Ectodermal cell (in vitro differentiated cells): ENCODE measurements at regions not wholly inside any gene's neighbourhood (a gene's known extent, or its start where the extent isn't known, plus 50 kb on each side); places are given as distances from the start of the nearest gene placed in this dataset.

Experiments used
- H3K27ac ChIP-seq: 2 replicates; pipeline ENCODE4 v1.7.0; 2013; ENCODE audit warnings: mild to moderate bottlenecking, low read depth, low read length; ENCODE audit not compliant: insufficient read depth, poor library complexity, severe bottlenecking
- H3K27me3 ChIP-seq: 2 replicates; pipeline ENCODE4 v1.7.0; 2013; ENCODE audit warnings: mild to moderate bottlenecking, low read length; ENCODE audit not compliant: insufficient read depth, control insufficient read depth, poor library complexity, severe bottlenecking
- H3K36me3 ChIP-seq: one replicate; pipeline ENCODE4 v1.7.0; 2013; ENCODE audit warnings: low read length; ENCODE audit not compliant: control insufficient read depth, insufficient read depth
- H3K4me1 ChIP-seq: one replicate; pipeline ENCODE4 v1.7.0; 2013; ENCODE audit warnings: low read length; ENCODE audit not compliant: control insufficient read depth, insufficient read depth
- H3K4me3 ChIP-seq: 2 replicates; pipeline ENCODE4 v1.7.0; 2013; ENCODE audit warnings: low read depth, low read length, control low read depth; ENCODE audit not compliant: insufficient read depth
- H3K9me3 ChIP-seq: 2 replicates; pipeline ENCODE4 v1.7.0; 2013; ENCODE audit warnings: mild to moderate bottlenecking, low read length, moderate library complexity; ENCODE audit not compliant: control insufficient read depth
- WGBS, 2 experiments: methylation state at CpG; one replicate each; pipeline ENCODE4 v1.1.7; 2013; ENCODE audit warnings: missing lambda C conversion rate in 2 of 2; 5-methylcytosine and 5-hydroxymethylcytosine counted together

GRCh38 chr11:70829134-70829885 is 423.1 kb downstream of the SHANK2 start:
- Histone ChIP-seq H3K27me3 (no peaks in the 10 kb centered on the region), H3K9me3 (no peaks in the 10 kb centered on the region), H3K4me1 (peaks cover 27% of the 10 kb centered on the region), H3K36me3 (no peaks in the 10 kb centered on the region), H3K27ac (no peak overlapping the region), H3K4me3 (no peak overlapping the region)
- WGBS, 2 experiments, result 91 to 94% methylated on average over 18 of the region's 18 CpGs

DNA sequence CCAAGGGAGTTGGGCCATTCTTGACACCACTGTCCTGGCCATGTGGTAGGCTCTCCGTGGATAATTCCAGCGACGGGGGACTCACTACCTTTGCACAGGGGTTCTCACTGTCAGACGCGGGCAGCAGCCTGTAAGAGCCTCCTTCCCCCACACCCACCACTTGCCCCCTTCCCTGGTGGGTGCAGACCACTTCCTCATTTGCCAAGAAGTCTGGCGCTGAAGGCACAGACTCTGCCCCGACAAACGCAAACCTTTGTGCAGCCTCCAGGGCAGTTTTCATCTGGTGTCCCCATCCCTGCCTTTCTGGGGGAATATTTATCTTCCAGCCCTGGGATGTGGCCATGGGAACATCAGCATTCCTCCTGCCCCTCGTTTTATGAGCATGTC is 422.5 kb downstream of the SHANK2 start:
- H3K4me1 ChIP-seq, result peaks cover 24% of the 10 kb centered on the region
- H3K27me3 ChIP-seq, result no peaks in the 10 kb centered on the region
- H3K36me3 ChIP-seq, result no peaks in the 10 kb centered on the region
- no peaks in the 10 kb centered on the region for H3K9me3 ChIP-seq
- H3K27ac ChIP-seq, result no peak overlapping the region
- H3K4me3 ChIP-seq, result no peak overlapping the region
- WGBS, 2 experiments, result 93 to 95% methylated on average over 9 of the region's 9 CpGs

DNA sequence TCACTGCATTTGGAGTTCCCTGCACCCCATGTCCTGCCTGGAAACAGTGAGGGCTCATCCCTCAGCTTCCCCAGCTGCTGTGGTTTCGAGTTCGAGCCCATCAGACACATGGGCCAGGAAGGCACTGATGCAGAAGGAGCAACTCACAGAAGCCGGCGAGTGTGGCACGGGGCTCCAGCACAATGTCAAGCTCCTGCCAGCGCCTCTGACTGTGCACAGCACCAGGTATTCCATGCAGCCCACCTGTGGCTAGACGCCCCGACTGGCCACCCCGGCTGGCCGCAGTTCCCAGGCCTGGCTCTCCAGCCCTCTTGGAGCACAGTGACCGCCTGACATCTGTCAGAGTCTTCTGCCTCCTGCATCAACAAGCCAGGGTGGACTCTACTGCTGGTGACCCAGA is 419.4 kb downstream of the SHANK2 start:
- no peaks in the 10 kb centered on the region for H3K27me3 ChIP-seq
- H3K4me1 ChIP-seq, result peaks cover 5% of the 10 kb centered on the region
- no peaks in the 10 kb centered on the region for H3K9me3 ChIP-seq
- 94 to 95% methylated on average over 11 of the region's 11 CpGs for WGBS, 2 experiments
- H3K36me3 ChIP-seq, result no peaks in the 10 kb centered on the region
- no peak overlapping the region for H3K27ac ChIP-seq
- no peak overlapping the region for H3K4me3 ChIP-seq

GRCh38 chr11:70833554-70833953 is 418.8 kb downstream of the SHANK2 start:
- no peaks in the 10 kb centered on the region for H3K36me3 ChIP-seq
- H3K4me3 ChIP-seq, result no peak overlapping the region
- peaks cover 5% of the 10 kb centered on the region for H3K4me1 ChIP-seq
- WGBS, 2 experiments, result 69 to 72% methylated on average over 5 of the region's 5 CpGs
- no peaks in the 10 kb centered on the region for H3K27me3 ChIP-seq
- no peak overlapping the region for H3K27ac ChIP-seq
- H3K9me3 ChIP-seq, result no peaks in the 10 kb centered on the region

GRCh38 chr11:70834277-70834940 is 418.0 kb downstream of the SHANK2 start:
- 70 to 73% methylated on average over 13 to 14 of the region's 14 CpGs for WGBS, 2 experiments
- no peaks in the 10 kb centered on the region for H3K36me3 ChIP-seq
- H3K27ac ChIP-seq, result no peak overlapping the region
- H3K27me3 ChIP-seq, result no peaks in the 10 kb centered on the region
- H3K9me3 ChIP-seq, result no peaks in the 10 kb centered on the region
- peaks cover 5% of the 10 kb centered on the region for H3K4me1 ChIP-seq
- no peak overlapping the region for H3K4me3 ChIP-seq

DNA sequence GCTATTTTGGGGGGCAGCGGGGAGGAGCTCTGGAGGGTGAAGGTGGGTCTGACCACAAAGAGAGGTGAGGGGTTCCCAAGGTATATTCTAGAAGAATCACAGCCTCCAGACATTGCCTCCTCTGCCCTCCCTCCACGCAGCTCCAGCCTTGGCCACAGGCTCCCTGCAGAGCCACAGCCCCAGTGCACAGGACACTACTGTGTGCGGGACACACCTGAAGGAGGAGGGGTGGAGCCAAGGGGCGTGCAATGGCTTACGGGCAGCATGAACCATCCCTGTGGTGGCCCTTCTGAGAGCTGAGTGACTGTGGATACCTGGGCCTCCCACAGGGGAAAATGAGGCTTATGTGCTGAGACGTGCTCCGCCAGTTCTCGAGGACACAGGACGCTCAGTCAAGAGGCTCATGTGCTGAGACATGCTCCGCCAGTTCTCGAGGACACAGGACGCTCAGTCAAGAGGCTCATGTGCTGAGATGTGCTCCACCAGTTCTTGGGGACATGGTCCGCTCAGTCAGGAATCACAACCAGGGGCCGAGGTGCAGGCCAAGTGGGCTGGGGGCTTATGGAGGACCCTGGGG is 417.3 kb downstream of the SHANK2 start:
- no peaks in the 10 kb centered on the region for H3K27me3 ChIP-seq
- 92% methylated on average over 14 of the region's 14 CpGs for WGBS, 2 experiments
- peaks cover 5% of the 10 kb centered on the region for H3K4me1 ChIP-seq
- H3K9me3 ChIP-seq, result no peaks in the 10 kb centered on the region
- H3K4me3 ChIP-seq, result no peak overlapping the region
- H3K27ac ChIP-seq, result no peak overlapping the region
- H3K36me3 ChIP-seq, result no peaks in the 10 kb centered on the region

GRCh38 chr11:70836071-70836470 is 416.3 kb downstream of the SHANK2 start:
- Histone ChIP-seq H3K9me3 (no peaks in the 10 kb centered on the region), H3K4me3 (no peak overlapping the region), H3K36me3 (no peaks in the 10 kb centered on the region), H3K4me1 (peaks cover 5% of the 10 kb centered on the region), H3K27ac (no peak overlapping the region), H3K27me3 (no peaks in the 10 kb centered on the region)
- 92 to 94% methylated on average over 10 of the region's 10 CpGs for WGBS, 2 experiments

DNA sequence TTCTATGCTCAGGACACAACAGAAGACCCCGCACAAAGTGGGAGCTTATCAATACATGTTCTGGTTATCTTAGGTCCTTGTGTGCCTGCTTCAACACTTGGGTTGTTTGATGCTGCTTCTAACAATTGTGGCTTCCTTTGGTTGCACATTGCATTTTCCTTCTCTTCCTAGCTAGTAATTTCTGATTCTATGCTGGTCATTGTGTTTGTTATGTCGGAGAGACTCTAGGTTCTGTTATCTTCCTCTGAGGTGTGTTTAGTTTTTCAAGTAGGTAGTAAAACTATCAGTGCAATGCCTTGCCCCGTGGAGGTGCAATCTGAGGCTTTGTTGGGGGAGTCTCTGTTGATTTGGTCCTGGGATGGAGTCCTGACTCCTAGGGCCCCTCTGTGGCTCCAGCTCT is 414.2 kb downstream of the SHANK2 start:
- WGBS, 2 experiments, result 94 to 95% methylated on average over 3 of the region's 3 CpGs
- Histone ChIP-seq H3K9me3 (no peaks in the 10 kb centered on the region), H3K27me3 (no peaks in the 10 kb centered on the region)

GRCh38 chr11:70839851-70840250 is 412.5 kb downstream of the SHANK2 start:
- Histone ChIP-seq H3K36me3 (no peaks in the 10 kb centered on the region), H3K9me3 (no peaks in the 10 kb centered on the region), H3K4me1 (peaks cover 2% of the 10 kb centered on the region), H3K27me3 (no peaks in the 10 kb centered on the region), H3K27ac (no peak overlapping the region), H3K4me3 (no peak overlapping the region)
- WGBS, 2 experiments, result 93 to 96% methylated on average over 10 of the region's 10 CpGs

More for the DNA sequence above, 414.2 kb downstream of the SHANK2 start:
- no peak overlapping the region for H3K27ac ChIP-seq
- no peak overlapping the region for H3K4me3 ChIP-seq
- H3K36me3 ChIP-seq, result no peaks in the 10 kb centered on the region
- peaks cover 5% of the 10 kb centered on the region for H3K4me1 ChIP-seq

DNA sequence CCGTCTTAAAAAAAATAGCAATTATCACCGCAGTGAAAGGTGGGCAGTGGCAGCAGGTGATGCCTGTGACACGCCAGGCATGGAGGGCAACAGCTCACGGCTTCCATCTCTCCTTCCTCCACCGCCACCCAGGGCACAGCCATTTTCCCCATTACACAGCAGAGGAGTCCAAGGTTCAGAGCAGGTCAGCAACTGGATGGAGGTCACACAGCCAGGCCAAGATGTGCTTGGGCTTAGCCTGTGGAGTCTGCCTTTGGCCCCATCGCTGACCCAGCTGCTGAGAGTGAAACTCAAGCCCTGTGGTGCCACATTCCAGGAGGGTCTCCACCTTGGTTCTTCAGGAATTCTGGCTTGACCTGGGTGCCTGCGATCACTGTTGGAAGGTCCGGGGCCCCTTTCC is 411.1 kb downstream of the SHANK2 start:
- no peak overlapping the region for H3K27ac ChIP-seq
- no peaks in the 10 kb centered on the region for H3K9me3 ChIP-seq
- H3K4me3 ChIP-seq, result no peak overlapping the region
- no peaks in the 10 kb centered on the region for H3K27me3 ChIP-seq
- 94 to 95% methylated on average over 8 of the region's 8 CpGs for WGBS, 2 experiments
- no peaks in the 10 kb centered on the region for H3K4me1 ChIP-seq
- no peaks in the 10 kb centered on the region for H3K36me3 ChIP-seq
